NCI-H2081 treated with DMSO at 0.1 percent for 48 hours (cell line): ENCODE measurements at regions not wholly inside any gene's neighbourhood (a gene's known extent, or its start where the extent isn't known, plus 50 kb on each side); places are given as distances from the start of the nearest gene placed in this dataset.
"Not testable (repeated sequence)": the region's sequence is repeated elsewhere in the genome, so short reads cannot be mapped to it uniquely, and the experiment has no call there.

Experiments
- DNase-seq: peaks from one replicate; lab custom pipeline; 2025; lab: John Stamatoyannopoulos, UW

- DNase-seq, result no peak
These were observed 115.3 kb downstream of the NPIPB5 start for GRCh38 chr16:22625967-22626366.

- no peak for DNase-seq
These were observed 116.4 kb downstream of the NPIPB5 start for GRCh38 chr16:22627043-22627442.

- no peak for DNase-seq
These were observed 118.3 kb downstream of the NPIPB5 start for GRCh38 chr16:22628994-22629393.

- no peak for DNase-seq
These were observed 119.6 kb downstream of the NPIPB5 start for GRCh38 chr16:22630242-22630641.

- no peak for DNase-seq
These were observed 120.6 kb downstream of the NPIPB5 start for GRCh38 chr16:22631264-22631663.

GRCh38 chr16:22632606-22633005 is 121.9 kb downstream of the NPIPB5 start:
- DNase-seq, result no peak

- no peak for DNase-seq
These were observed 122.6 kb downstream of the NPIPB5 start for GRCh38 chr16:22633280-22633679.

GRCh38 chr16:22633799-22634198 is 123.1 kb downstream of the NPIPB5 start:
- no peak for DNase-seq

GRCh38 chr16:22634954-22635353 is 124.3 kb downstream of the NPIPB5 start:
- DNase-seq, result no peak

GRCh38 chr16:22635357-22635761 is 124.7 kb downstream of the NPIPB5 start:
- no peak for DNase-seq

GRCh38 chr16:22635801-22636200 is 125.1 kb downstream of the NPIPB5 start:
- DNase-seq, result no peak

- no peak for DNase-seq
These were observed 127.9 kb downstream of the NPIPB5 start for GRCh38 chr16:22638393-22639206.

- DNase-seq, result no peak
These were observed 130.5 kb downstream of the NPIPB5 start for GRCh38 chr16:22641131-22641628.

GRCh38 chr16:22642416-22643088 is 131.9 kb downstream of the NPIPB5 start:
- DNase-seq, result no peak

GRCh38 chr16:22643203-22643602 is 132.5 kb downstream of the NPIPB5 start:
- not testable (repeated sequence) for DNase-seq

- no peak for DNase-seq
These were observed 133.2 kb downstream of the NPIPB5 start for GRCh38 chr16:22643886-22644285.

- no peak for DNase-seq
These were observed 135.2 kb downstream of the NPIPB5 start for GRCh38 chr16:22645868-22646267.

- no peak for DNase-seq
These were observed 136.4 kb downstream of the NPIPB5 start for GRCh38 chr16:22646948-22647556.

GRCh38 chr16:22648141-22648540 is 137.4 kb downstream of the NPIPB5 start:
- no peak for DNase-seq

GRCh38 chr16:22648941-22649340 is 138.2 kb downstream of the NPIPB5 start:
- no peak for DNase-seq

GRCh38 chr16:22651111-22651817 is 140.6 kb downstream of the NPIPB5 start:
- DNase-seq, result not testable (repeated sequence)

- DNase-seq, result no peak
These were observed 141.8 kb downstream of the NPIPB5 start for GRCh38 chr16:22652463-22652845.
